SK-N-SH treated with all-trans-retinoic acid at 6 μM for 48 hours (cell line): ENCODE measurements at regions not wholly inside any gene's neighbourhood (a gene's known extent, or its start where the extent isn't known, plus 50 kb on each side); places are given as distances from the start of the nearest gene placed in this dataset.

ENCODE experiments used
- ATAC-seq: fragments of 200-7000 bp; cut with Tn5 transposase; 3 replicates; pipeline ENCODE4 v1.9.1; 2020; ENCODE audit warnings: mild to moderate bottlenecking, moderate library complexity
- ARNTL ChIP-seq: fragments of 450-650 bp; formaldehyde crosslinking; IDR thresholded peaks from 2 replicates; pipeline ENCODE4 v1.5.0; 2020; ENCODE audit warnings: low read depth, mild to moderate bottlenecking, moderate library complexity, borderline replicate concordance
- BACH2 ChIP-seq: fragments of 250-450 bp; sonication (Bioruptor Pico); IDR thresholded peaks from 2 replicates; pipeline ENCODE4 v1.9.0; 2021; ENCODE audit warnings: mild to moderate bottlenecking, borderline replicate concordance
- CREB5 ChIP-seq: fragments of 250-450 bp; sonication (Bioruptor Pico); IDR thresholded peaks from 2 replicates; pipeline ENCODE4 v1.5.1; 2020; ENCODE audit warnings: low read depth, mild to moderate bottlenecking, moderate library complexity
- CSDC2 ChIP-seq: fragments of 250-450 bp; sonication (Bioruptor Pico); IDR thresholded peaks from 2 replicates; pipeline ENCODE4 v1.5.0; 2020; ENCODE audit warnings: mild to moderate bottlenecking, moderate library complexity
- CSRNP3 ChIP-seq: fragments of 250-450 bp; sonication (Bioruptor Pico); IDR thresholded peaks from 2 replicates; pipeline ENCODE4 v1.5.1; 2021; ENCODE audit warnings: mild to moderate bottlenecking, moderate library complexity
- ESRRG ChIP-seq: fragments of 250-450 bp; sonication (Bioruptor Pico); IDR thresholded peaks from 2 replicates; pipeline ENCODE4 v1.6.1; 2021; ENCODE audit warnings: mild to moderate bottlenecking
- GLIS3 ChIP-seq: fragments of 250-450 bp; sonication (Bioruptor Pico); IDR thresholded peaks from 2 replicates; pipeline ENCODE4 v1.5.0; 2020; ENCODE audit warnings: mild to moderate bottlenecking, moderate library complexity
- ISL1 ChIP-seq: fragments of 250-450 bp; sonication (Bioruptor Pico); IDR thresholded peaks from 2 replicates; pipeline ENCODE4 v2.1.2; 2022; ENCODE audit warnings: mild to moderate bottlenecking, moderate library complexity
- OSR1 ChIP-seq: fragments of 250-450 bp; sonication (Bioruptor Pico); IDR thresholded peaks from 2 replicates; pipeline ENCODE4 v1.8.0; 2022; ENCODE audit warnings: moderate library complexity, mild to moderate bottlenecking, inconsistent platforms
- PATZ1 ChIP-seq: fragments of 250-450 bp; sonication (Bioruptor Pico); IDR thresholded peaks from 2 replicates; pipeline ENCODE4 v1.8.0; 2020; ENCODE audit warnings: mild to moderate bottlenecking, moderate library complexity, borderline replicate concordance
- POU6F1 ChIP-seq: fragments of 250-450 bp; sonication (Bioruptor Pico); IDR thresholded peaks from 2 replicates; pipeline ENCODE4 v1.8.0; 2021; ENCODE audit warnings: low read depth, mild to moderate bottlenecking, moderate library complexity, borderline replicate concordance
- PPARA ChIP-seq: fragments of 250-450 bp; sonication (Bioruptor Pico); IDR thresholded peaks from 2 replicates; pipeline ENCODE4 v1.5.0; 2020; ENCODE audit warnings: mild to moderate bottlenecking, borderline replicate concordance
- SNAI2 ChIP-seq: fragments of 250-450 bp; sonication (Bioruptor Pico); IDR thresholded peaks from 2 replicates; pipeline ENCODE4 v1.5.0; 2020; ENCODE audit warnings: mild to moderate bottlenecking, moderate library complexity
- TCF4 ChIP-seq: fragments of 250-450 bp; sonication (Bioruptor Pico); IDR thresholded peaks from 2 replicates; pipeline ENCODE4 v1.8.0; 2021; ENCODE audit warnings: mild to moderate bottlenecking, moderate library complexity, borderline replicate concordance
- TOX ChIP-seq: fragments of 250-450 bp; sonication (Bioruptor Pico); IDR thresholded peaks from 2 replicates; pipeline ENCODE4 v1.8.0; 2021; ENCODE audit warnings: mild to moderate bottlenecking, moderate library complexity, borderline replicate concordance
- TSHZ2 ChIP-seq: fragments of 250-450 bp; sonication (Bioruptor Pico); IDR thresholded peaks from 2 replicates; pipeline ENCODE4 v1.5.0; 2020; ENCODE audit warnings: mild to moderate bottlenecking, moderate library complexity
- ZC3H10 ChIP-seq: fragments of 250-450 bp; sonication (Bioruptor Pico); IDR thresholded peaks from 2 replicates; pipeline ENCODE4 v1.5.1; 2021; ENCODE audit warnings: mild to moderate bottlenecking, moderate library complexity
- ZFP3 ChIP-seq: fragments of 250-450 bp; sonication (Bioruptor Pico); IDR thresholded peaks from 2 replicates; pipeline ENCODE4 v1.5.0; 2020; ENCODE audit warnings: mild to moderate bottlenecking, moderate library complexity
- ZFP30 ChIP-seq: fragments of 450-650 bp; formaldehyde crosslinking; IDR thresholded peaks from 2 replicates; pipeline ENCODE4 v1.5.0; 2022; ENCODE audit warnings: mild to moderate bottlenecking, moderate library complexity
- ZNF565 ChIP-seq: fragments of 450-650 bp; formaldehyde crosslinking; conservative IDR thresholded peaks from 2 replicates; pipeline ENCODE4 v1.5.0; 2020; ENCODE audit warnings: low read depth, mild to moderate bottlenecking, moderate library complexity
- ZNF70 ChIP-seq: fragments of 450-650 bp; formaldehyde crosslinking; IDR thresholded peaks from 2 replicates; pipeline ENCODE4 v1.5.0; 2020; ENCODE audit warnings: mild to moderate bottlenecking, moderate library complexity
- ZNF8 ChIP-seq: fragments of 450-650 bp; formaldehyde crosslinking; IDR thresholded peaks from 2 replicates; pipeline ENCODE4 v1.5.0; 2020; ENCODE audit warnings: mild to moderate bottlenecking, moderate library complexity

- ATAC-seq: peak; percentile 66
- no peak for TF ChIP-seq ARNTL (CRISPR knock-in tag)
- TF ChIP-seq OSR1 (CRISPR knock-in tag): no peak
- TF ChIP-seq GLIS3: no peak
- no peak for TF ChIP-seq ZFP30 (CRISPR knock-in tag)
- TF ChIP-seq TSHZ2 (CRISPR knock-in tag): no peak
- TF ChIP-seq ZC3H10 (CRISPR knock-in tag): no peak
- TF ChIP-seq ISL1: no peak
- no peak for TF ChIP-seq ZNF565 (CRISPR knock-in tag)
- TF ChIP-seq CSRNP3: no peak
- no peak for TF ChIP-seq TCF4 (CRISPR knock-in tag)
- TF ChIP-seq ZNF70 (CRISPR knock-in tag): no peak
- TF ChIP-seq CSDC2: no peak
- TF ChIP-seq ESRRG (CRISPR knock-in tag): no peak
- no peak for TF ChIP-seq ZNF8
- no peak for TF ChIP-seq POU6F1 (CRISPR knock-in tag)
- TF ChIP-seq CREB5 (CRISPR knock-in tag): no peak
- no peak for TF ChIP-seq PATZ1 (CRISPR knock-in tag)
- TF ChIP-seq ZFP3: no peak
- TF ChIP-seq TOX (CRISPR knock-in tag): no peak
- no peak for TF ChIP-seq PPARA (CRISPR knock-in tag)
Measured at GRCh38 chr3:64351713-64352638, 126.7 kb upstream of the PRICKLE2 start.

- no peak for ATAC-seq
- TF ChIP-seq PPARA (CRISPR knock-in tag) (no peak), TCF4 (CRISPR knock-in tag) (no peak), CREB5 (CRISPR knock-in tag) (no peak), SNAI2 (CRISPR knock-in tag) (no peak), ZNF70 (CRISPR knock-in tag) (no peak), CSDC2 (no peak), OSR1 (CRISPR knock-in tag) (no peak), BACH2 (no peak), GLIS3 (no peak), ZNF565 (CRISPR knock-in tag) (no peak)
Measured at GRCh38 chr3:64349551-64349950, 124.3 kb upstream of the PRICKLE2 start.
